Upper lobe of right lung (tissue), 1 donor: ENCODE measurements at regions not wholly inside any gene's neighbourhood (a gene's known extent, or its start where the extent isn't known, plus 50 kb on each side); places are given as distances from the start of the nearest gene placed in this dataset.

ENCODE experiments used
- ATAC-seq: fragments of 200-7000 bp; cut with Tn5 transposase; one replicate; pipeline ENCODE4 v1.9.1; 2020; ENCODE audit warnings: mild to moderate bottlenecking, moderate library complexity
- DNase-seq: peaks from one replicate; pipeline ENCODE4 v3.0.0-alpha.2; 2020
- H3K27ac ChIP-seq: fragments of 200-600 bp; one replicate; pipeline ENCODE4 v1.8.0; 2022
- H3K27me3 ChIP-seq: fragments of 200-600 bp; one replicate; pipeline ENCODE4 v1.8.0; 2022; ENCODE audit warnings: mild to moderate bottlenecking
- H3K36me3 ChIP-seq: fragments of 200-600 bp; one replicate; pipeline ENCODE4 v1.8.0; 2022
- H3K4me1 ChIP-seq: fragments of 200-600 bp; one replicate; pipeline ENCODE4 v1.8.0; 2022
- H3K4me3 ChIP-seq: fragments of 200-600 bp; one replicate; pipeline ENCODE4 v1.8.0; 2022; ENCODE audit warnings: mild to moderate bottlenecking
- H3K9me3 ChIP-seq: fragments of 200-600 bp; one replicate; pipeline ENCODE4 v1.8.0; 2022
- intact Hi-C: fragments of 100-400 bp; cut with DNase I; formaldehyde crosslinking; loops from one replicate; pipeline ENCODE4 v1.11.0; 2022
- TF ChIP-seq, protein P1 (sequence below): fragments of 200-600 bp; IDR thresholded peaks from one replicate; pipeline ENCODE4 v1.8.0; 2022; ENCODE audit warnings: antibody characterized with exemption
- donor health status: DM: no; HTN: yes; CAD: no; lungs with severe emphysema.

DNA sequence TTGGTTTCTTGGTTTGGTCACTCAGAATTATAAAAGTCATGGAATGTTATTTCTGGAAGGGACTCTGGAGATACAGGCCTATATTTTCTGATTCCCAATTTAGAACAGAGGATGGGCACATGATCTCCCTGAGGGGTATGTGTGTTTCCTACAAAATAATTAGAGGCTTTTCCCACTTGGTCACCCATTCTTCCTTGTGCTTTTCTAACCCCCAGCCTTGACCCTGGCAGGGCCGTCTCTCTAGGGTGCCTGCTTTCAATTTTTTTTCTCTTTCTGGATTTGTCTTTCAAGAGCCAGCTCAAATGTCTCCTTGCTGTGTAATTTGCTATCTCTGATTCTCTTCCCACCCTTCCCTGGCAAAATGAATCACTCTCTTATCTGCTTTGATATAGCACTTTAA, 131.9 kb downstream of the HLX start:
- intact Hi-C loops, result no loop called here

DNA sequence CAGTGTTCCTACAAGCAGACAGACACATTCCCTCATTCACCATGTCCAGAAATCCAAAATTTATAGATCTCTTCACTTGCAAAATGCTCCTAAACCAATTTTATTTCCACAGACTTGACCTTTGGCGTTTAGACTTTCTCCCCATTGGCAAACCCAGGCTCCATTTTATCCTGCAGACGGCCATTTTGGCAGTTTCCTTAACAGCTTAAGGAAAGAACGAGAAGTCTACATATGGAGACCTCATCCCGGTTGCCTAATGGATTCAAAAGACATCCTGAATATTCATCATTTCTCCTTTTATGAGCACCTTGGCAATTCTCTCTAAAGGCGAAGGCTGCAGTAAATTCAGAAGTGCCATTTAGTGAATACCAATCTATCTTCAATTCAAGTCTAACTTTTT, 132.9 kb downstream of the HLX start:
- TF ChIP-seq, protein P1, sequence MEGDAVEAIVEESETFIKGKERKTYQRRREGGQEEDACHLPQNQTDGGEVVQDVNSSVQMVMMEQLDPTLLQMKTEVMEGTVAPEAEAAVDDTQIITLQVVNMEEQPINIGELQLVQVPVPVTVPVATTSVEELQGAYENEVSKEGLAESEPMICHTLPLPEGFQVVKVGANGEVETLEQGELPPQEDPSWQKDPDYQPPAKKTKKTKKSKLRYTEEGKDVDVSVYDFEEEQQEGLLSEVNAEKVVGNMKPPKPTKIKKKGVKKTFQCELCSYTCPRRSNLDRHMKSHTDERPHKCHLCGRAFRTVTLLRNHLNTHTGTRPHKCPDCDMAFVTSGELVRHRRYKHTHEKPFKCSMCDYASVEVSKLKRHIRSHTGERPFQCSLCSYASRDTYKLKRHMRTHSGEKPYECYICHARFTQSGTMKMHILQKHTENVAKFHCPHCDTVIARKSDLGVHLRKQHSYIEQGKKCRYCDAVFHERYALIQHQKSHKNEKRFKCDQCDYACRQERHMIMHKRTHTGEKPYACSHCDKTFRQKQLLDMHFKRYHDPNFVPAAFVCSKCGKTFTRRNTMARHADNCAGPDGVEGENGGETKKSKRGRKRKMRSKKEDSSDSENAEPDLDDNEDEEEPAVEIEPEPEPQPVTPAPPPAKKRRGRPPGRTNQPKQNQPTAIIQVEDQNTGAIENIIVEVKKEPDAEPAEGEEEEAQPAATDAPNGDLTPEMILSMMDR, result no peak
- Histone ChIP-seq H3K4me3 (no peak overlapping the region), H3K27me3 (no peaks in the 10 kb centered on the region), H3K9me3 (no peaks in the 10 kb centered on the region), H3K27ac (no peak overlapping the region), H3K4me1 (peaks cover 5% of the 10 kb centered on the region), H3K36me3 (no peaks in the 10 kb centered on the region)
- DNase-seq (no peak), ATAC-seq (no peak)
- intact Hi-C loops, result no loop called here

More for the DNA sequence above, 131.9 kb downstream of the HLX start:
- ATAC-seq (no peak), DNase-seq (no peak)
- peaks cover 5% of the 10 kb centered on the region for H3K4me1 ChIP-seq
- H3K9me3 ChIP-seq, result no peaks in the 10 kb centered on the region
- H3K27ac ChIP-seq, result no peak overlapping the region
- no peaks in the 10 kb centered on the region for H3K27me3 ChIP-seq
- TF ChIP-seq, protein P1, result no peak
- H3K4me3 ChIP-seq, result no peak overlapping the region
- no peaks in the 10 kb centered on the region for H3K36me3 ChIP-seq

DNA sequence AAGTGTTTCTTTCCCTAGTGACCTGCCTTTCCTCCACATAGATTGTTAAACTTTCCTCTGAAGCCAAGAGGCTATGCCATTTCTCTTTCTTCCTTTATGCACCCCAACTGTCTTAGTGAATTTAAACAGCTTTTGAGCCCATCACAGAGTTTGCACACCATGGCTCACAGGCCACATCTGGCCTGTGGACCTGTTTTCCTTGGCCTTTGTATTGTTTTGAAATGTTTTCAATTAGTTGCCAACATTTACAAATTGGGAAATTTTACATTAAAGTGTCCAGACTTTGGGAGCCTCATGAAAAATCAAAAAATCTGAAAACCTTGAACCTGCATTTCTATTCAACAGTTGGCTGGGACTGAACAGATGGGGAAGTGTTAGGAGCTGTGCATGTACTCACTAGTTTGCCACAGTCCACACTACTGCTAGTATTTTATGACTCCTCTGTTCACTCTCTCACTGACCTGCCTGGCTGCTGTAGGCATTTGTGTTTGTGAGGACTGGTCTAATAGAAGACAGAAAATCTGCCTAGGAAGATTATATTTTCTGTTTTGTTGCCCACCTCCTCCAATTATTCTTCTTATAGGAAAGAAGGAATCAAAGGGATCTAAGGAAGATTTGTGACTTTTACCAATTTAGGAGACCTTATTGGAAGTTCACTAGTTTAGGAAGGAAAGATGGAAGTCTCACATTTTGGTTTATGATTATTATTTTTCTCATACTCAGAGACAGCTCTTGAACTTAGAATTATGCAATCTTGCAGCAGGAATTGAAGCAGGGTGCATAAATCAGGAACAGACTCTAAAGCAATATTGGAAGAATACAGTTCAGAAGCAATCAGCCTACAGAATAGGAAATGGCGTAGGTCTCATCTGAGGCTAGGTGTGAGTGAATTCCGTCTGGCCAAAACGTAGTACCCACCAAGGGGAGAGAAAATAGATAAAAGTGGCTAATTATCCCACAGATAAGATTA, 134.7 kb downstream of the HLX start:
- H3K4me3 ChIP-seq, result no peak overlapping the region
- intact Hi-C loops, result no loop called here
- DNase-seq, result no peak
- H3K36me3 ChIP-seq, result no peaks in the 10 kb centered on the region
- H3K27me3 ChIP-seq, result no peaks in the 10 kb centered on the region
- ATAC-seq, result no peak
- H3K27ac ChIP-seq, result no peak overlapping the region
- TF ChIP-seq, protein P1, result no peak
- no peaks in the 10 kb centered on the region for H3K9me3 ChIP-seq
- peaks cover 5% of the 10 kb centered on the region for H3K4me1 ChIP-seq

DNA sequence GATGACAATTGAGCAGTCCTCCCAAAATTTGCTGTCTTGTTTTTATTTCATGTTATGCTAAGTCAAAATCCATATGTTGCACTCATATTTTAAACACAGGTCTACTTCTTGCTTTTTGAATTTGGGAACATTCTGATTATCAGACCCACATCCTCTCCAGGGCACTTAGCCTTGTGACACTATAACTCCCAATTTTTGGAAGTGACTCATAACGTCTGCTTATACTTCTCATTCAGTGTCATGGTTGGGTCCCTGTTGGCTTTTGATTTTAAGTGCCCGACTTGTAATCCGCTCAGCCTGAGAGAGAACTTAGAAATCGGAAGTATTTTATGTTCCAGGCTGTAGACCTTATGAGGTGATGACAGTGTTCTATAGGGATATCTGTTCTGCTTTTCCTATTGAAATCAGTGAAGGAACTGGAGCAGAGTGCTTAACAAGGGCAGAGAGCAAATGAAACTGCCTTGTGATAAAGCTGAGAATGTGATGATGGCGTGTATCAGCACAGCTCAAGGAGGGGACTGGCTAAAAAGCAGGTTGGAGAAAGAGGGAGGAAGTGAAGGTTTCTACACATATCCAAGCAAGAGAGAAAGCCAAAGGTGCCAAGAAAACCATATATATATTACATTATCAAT, 136.0 kb downstream of the HLX start:
- intact Hi-C loops, result no loop called here
- no peak for DNase-seq

DNA sequence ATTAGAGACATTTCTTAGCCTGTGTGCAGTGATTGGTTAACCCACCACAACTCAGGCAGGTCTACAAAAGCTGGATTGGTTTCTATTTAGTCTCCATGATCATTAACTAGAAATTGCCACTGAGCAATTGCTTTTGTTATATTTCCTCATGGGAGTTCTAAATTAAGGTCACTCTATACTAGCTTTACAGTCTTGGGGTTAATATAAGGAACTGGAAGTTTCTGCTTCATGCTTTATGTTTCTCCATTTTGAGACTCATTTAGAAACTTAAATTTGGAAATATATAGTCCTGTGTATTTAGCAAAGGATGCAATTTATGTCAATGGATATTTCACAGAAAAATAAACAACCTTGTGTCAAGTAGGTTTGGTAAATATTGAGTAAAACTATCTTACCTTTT, 137.5 kb downstream of the HLX start:
- H3K27ac ChIP-seq, result no peak overlapping the region
- DNase-seq (no peak), ATAC-seq (no peak)
- no peaks in the 10 kb centered on the region for H3K9me3 ChIP-seq
- intact Hi-C loops, result no loop called here
- H3K36me3 ChIP-seq, result no peaks in the 10 kb centered on the region
- no peaks in the 10 kb centered on the region for H3K27me3 ChIP-seq
- H3K4me3 ChIP-seq, result no peak overlapping the region
- H3K4me1 ChIP-seq, result peaks cover 5% of the 10 kb centered on the region
- TF ChIP-seq, protein P1, result no peak

More for the DNA sequence above, 136.0 kb downstream of the HLX start:
- no peak for ATAC-seq
- no peaks in the 10 kb centered on the region for H3K9me3 ChIP-seq
- TF ChIP-seq, protein P1, result no peak
- H3K4me3 ChIP-seq, result no peak overlapping the region
- no peak overlapping the region for H3K27ac ChIP-seq
- no peaks in the 10 kb centered on the region for H3K27me3 ChIP-seq
- peaks cover 5% of the 10 kb centered on the region for H3K4me1 ChIP-seq
- H3K36me3 ChIP-seq, result no peaks in the 10 kb centered on the region
